ENCODE measurements at regions not wholly inside any gene's neighbourhood (a gene's known extent, or its start where the extent isn't known, plus 50 kb on each side); places are given as distances from the start of the nearest gene placed in this dataset.

DNA sequence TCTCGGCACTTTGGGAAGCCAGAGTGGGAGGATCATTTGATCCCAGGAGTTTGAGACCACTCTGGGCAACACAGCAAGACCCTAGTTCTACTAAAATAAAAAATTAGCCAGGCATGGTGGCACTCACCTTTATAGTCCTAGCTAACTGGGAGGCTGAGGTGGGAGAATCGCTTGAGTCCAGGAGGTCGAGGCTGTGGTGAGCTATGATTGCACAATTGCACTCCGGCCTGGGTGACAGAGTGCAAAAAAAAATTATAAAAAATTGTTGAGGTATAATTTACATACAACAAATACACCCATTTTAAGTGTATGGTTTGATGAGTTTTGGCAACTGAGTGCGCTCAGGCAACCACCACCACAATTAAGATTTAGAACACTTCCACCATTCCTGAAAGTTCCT is 108.5 kb upstream of the GADD45A start:
- TF ChIP-seq POLR2AphosphoS5 (IDR thresholded peaks at IDR 0.05; ENCODE audit: low read depth, low read length) = no peak
- TF ChIP-seq POLR2A (IDR thresholded peaks at IDR 0.05; ENCODE audit: low read depth, low read length) = no peak
- no peak for TF ChIP-seq TAF1 (IDR thresholded peaks at IDR 0.05; ENCODE audit: borderline replicate concordance, low read depth, low read length)

Measured in GM12892 (cell line).